Coronary artery (tissue), 2 donors: ENCODE measurements at regions not wholly inside any gene's neighbourhood (a gene's known extent, or its start where the extent isn't known, plus 50 kb on each side); places are given as distances from the start of the nearest gene placed in this dataset.

Experiments
- DNase-seq: peaks from one replicate; pipeline ENCODE4 v3.0.0-alpha.2; 2017; ENCODE audit warnings: low spot score
- H3K27ac ChIP-seq, 2 donors: fragments of 200-600 bp; sonication (generic); one replicate each; pipeline ENCODE4 v1.5.1; 2016 to 2019
- H3K4me3 ChIP-seq: fragments of 200-600 bp; sonication (generic); 2 replicates; pipeline ENCODE4 v1.5.1; 2016; ENCODE audit warnings: mild to moderate bottlenecking, moderate library complexity
- CTCF ChIP-seq: fragments of 200-600 bp; sonication (generic); IDR thresholded peaks from one replicate; pipeline ENCODE4 v1.5.1; 2019; ENCODE audit warnings: antibody characterized with exemption

- no peak overlapping the region for H3K27ac ChIP-seq
- no peak for TF ChIP-seq CTCF
- H3K4me3 ChIP-seq: no peak overlapping the region
- peak; percentile 71 for DNase-seq
Observed at GRCh38 chr1:109814993-109815786, 51.5 kb upstream of the EPS8L3 start.

GRCh38 chr1:109814223-109814622 is 50.5 kb upstream of the EPS8L3 start:
- DNase-seq: peak; percentile 12
- TF ChIP-seq CTCF: no peak
- Histone ChIP-seq H3K4me3 (no peak overlapping the region), H3K27ac (no peak overlapping the region)
